NB4 (cell line): ENCODE measurements at regions not wholly inside any gene's neighbourhood (a gene's known extent, or its start where the extent isn't known, plus 50 kb on each side); places are given as distances from the start of the nearest gene placed in this dataset.

ENCODE experiments used
- DNase-seq: peaks from one replicate; pipeline ENCODE4 v3.0.0; 2010; ENCODE audit warnings: low read depth
- H3K4me3 ChIP-seq: one replicate; pipeline ENCODE4 v1.5.1; 2011; ENCODE audit warnings: mild to moderate bottlenecking, low read depth, low read length, moderate library complexity
- CTCF ChIP-seq: IDR thresholded peaks from one replicate; pipeline ENCODE4 v1.5.1; 2012; ENCODE audit warnings: low read depth, low read length
- MAX ChIP-seq: IDR thresholded peaks from 2 replicates; pipeline ENCODE4 v1.6.1; 2011; ENCODE audit warnings: low read depth, low read length
- MYC ChIP-seq: IDR thresholded peaks from 2 replicates; pipeline ENCODE4 v1.6.1; 2011; ENCODE audit warnings: low read depth, low read length
- POLR2A ChIP-seq: IDR thresholded peaks from 2 replicates; pipeline ENCODE4 v1.6.1; 2011; ENCODE audit warnings: mild to moderate bottlenecking; ENCODE audit not compliant: insufficient read length; ENCODE audit errors: extremely low read depth

- TF ChIP-seq MYC (no peak), POLR2A (no peak)
- no peak overlapping the region for H3K4me3 ChIP-seq
- DNase-seq: no peak
Measured at GRCh38 chr1:58248791-58249190, 297.7 kb downstream of the OMA1 start.

- no peak overlapping the region for H3K4me3 ChIP-seq
- TF ChIP-seq CTCF: no peak
- TF ChIP-seq POLR2A: no peak
- no peak for TF ChIP-seq MAX
- no peak for TF ChIP-seq MYC
- DNase-seq: no peak
Measured at GRCh38 chr1:58248072-58248471, 298.5 kb downstream of the OMA1 start.

GRCh38 chr1:58246549-58246948 is 300.0 kb downstream of the OMA1 start:
- TF ChIP-seq MAX (no peak), MYC (no peak), POLR2A (no peak), CTCF (no peak)
- DNase-seq: no peak
- no peak overlapping the region for H3K4me3 ChIP-seq

GRCh38 chr1:58244872-58245271 is 301.7 kb downstream of the OMA1 start:
- no peak for DNase-seq
- no peak overlapping the region for H3K4me3 ChIP-seq
- no peak for TF ChIP-seq POLR2A
- TF ChIP-seq MYC: no peak
- no peak for TF ChIP-seq MAX
- no peak for TF ChIP-seq CTCF

- no peak for DNase-seq
- no peak overlapping the region for H3K4me3 ChIP-seq
- TF ChIP-seq MAX (no peak), POLR2A (no peak), MYC (no peak), CTCF (no peak)
Measured at GRCh38 chr1:58238846-58239245, 307.7 kb downstream of the OMA1 start.

GRCh38 chr1:58233729-58234128 is 312.8 kb downstream of the OMA1 start:
- DNase-seq: no peak
- TF ChIP-seq POLR2A (no peak), MYC (no peak), MAX (no peak), CTCF (no peak)

GRCh38 chr1:58231204-58231603 is 315.3 kb downstream of the OMA1 start:
- TF ChIP-seq MAX (no peak), CTCF (no peak), MYC (no peak), POLR2A (no peak)
- DNase-seq: no peak
- no peak overlapping the region for H3K4me3 ChIP-seq

More at GRCh38 chr1:58233729-58234128, 312.8 kb downstream of the OMA1 start:
- no peak overlapping the region for H3K4me3 ChIP-seq
